ENCODE measurements at regions not wholly inside any gene's neighbourhood (a gene's known extent, or its start where the extent isn't known, plus 50 kb on each side); places are given as distances from the start of the nearest gene placed in this dataset.

DNA sequence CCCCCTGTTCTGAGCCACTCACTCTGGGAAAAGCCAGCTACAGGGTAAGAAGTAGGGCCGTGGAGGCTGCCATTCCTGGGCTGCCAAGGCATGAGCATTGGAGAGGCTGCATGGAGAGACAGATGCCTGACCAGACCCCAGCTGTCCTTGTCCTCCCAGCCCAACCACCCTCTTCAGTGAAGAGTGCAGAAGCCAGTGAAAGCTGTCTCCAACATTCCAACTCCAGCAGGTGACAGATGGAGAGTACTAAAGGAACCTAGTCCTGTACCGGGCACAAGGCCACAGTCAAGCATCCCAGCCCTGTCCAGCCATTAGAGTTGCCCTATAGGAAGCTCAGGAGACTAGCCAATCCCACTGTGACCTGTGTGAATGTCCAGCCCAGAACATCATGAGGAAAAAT, 165.1 kb downstream of the DIRAS2 start:
- Histone ChIP-seq H3K4me3 (no peak overlapping the region), H3K36me3 (no peaks in the 10 kb centered on the region), H3K9me3 (no peaks in the 10 kb centered on the region), H3K4me1 (no peaks in the 10 kb centered on the region), H3K27me3 (no peaks in the 10 kb centered on the region), H3K27ac (no peak overlapping the region)
- DNase-seq, result no peak
- intact Hi-C loops (cut with DNase I; ENCODE audit: low total_unique reads), result no loop called here
- TF ChIP-seq, protein P1, sequence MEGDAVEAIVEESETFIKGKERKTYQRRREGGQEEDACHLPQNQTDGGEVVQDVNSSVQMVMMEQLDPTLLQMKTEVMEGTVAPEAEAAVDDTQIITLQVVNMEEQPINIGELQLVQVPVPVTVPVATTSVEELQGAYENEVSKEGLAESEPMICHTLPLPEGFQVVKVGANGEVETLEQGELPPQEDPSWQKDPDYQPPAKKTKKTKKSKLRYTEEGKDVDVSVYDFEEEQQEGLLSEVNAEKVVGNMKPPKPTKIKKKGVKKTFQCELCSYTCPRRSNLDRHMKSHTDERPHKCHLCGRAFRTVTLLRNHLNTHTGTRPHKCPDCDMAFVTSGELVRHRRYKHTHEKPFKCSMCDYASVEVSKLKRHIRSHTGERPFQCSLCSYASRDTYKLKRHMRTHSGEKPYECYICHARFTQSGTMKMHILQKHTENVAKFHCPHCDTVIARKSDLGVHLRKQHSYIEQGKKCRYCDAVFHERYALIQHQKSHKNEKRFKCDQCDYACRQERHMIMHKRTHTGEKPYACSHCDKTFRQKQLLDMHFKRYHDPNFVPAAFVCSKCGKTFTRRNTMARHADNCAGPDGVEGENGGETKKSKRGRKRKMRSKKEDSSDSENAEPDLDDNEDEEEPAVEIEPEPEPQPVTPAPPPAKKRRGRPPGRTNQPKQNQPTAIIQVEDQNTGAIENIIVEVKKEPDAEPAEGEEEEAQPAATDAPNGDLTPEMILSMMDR (IDR thresholded peaks at IDR 0.05), result no peak
- TF ChIP-seq POLR2A (IDR thresholded peaks at IDR 0.05), result no peak

DNA sequence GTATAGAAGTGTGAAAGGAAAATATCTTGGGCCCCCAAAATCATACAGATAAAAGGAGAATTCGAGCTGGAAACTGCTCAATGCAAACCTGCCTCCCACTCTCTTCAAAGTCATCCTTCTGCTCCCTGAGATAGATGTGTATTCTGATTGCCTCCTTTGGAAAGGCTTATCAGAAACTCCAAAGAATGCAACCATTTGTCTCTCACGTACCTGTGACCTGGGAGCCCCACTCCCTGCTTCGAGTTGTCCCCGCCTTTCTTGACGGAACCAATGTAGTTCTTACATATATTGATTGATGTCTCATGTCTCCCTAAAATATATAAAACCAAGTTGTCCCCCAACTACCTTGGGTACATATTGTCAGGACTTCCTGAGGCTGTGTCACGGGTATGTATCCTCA, 163.8 kb downstream of the DIRAS2 start:
- intact Hi-C loops (cut with DNase I; ENCODE audit: low total_unique reads), result no loop called here
- Histone ChIP-seq H3K27me3 (no peaks in the 10 kb centered on the region), H3K9me3 (no peaks in the 10 kb centered on the region), H3K27ac (no peak overlapping the region), H3K4me1 (no peaks in the 10 kb centered on the region), H3K4me3 (no peak overlapping the region), H3K36me3 (no peaks in the 10 kb centered on the region)
- no peak for TF ChIP-seq POLR2A (IDR thresholded peaks at IDR 0.05)
- TF ChIP-seq, protein P1 (IDR thresholded peaks at IDR 0.05), result no peak
- no peak for DNase-seq

DNA sequence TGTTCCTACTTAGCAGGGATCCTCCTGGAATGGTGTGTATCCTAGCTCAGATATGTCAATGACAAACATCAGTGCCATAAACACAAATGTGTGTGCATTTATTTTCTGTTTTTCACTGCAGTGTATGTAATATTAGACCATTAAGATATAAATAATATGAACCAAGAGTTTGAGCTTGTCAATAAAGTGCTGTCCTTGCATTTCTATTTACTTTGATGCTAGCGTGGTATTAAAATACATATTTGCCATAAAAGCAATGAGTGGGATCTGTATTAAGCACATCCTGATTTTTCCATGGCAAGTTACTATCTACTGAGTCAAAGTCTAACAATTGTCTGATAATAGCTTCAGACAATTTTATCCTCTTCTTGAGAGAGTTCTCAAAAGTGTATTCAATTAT, 157.6 kb downstream of the DIRAS2 start:
- DNase-seq, result no peak
- H3K36me3 ChIP-seq, result no peaks in the 10 kb centered on the region
- H3K27me3 ChIP-seq, result no peaks in the 10 kb centered on the region
- no peaks in the 10 kb centered on the region for H3K4me1 ChIP-seq
- H3K9me3 ChIP-seq, result no peaks in the 10 kb centered on the region
- TF ChIP-seq POLR2A (IDR thresholded peaks at IDR 0.05), result no peak
- TF ChIP-seq, protein P1 (IDR thresholded peaks at IDR 0.05), result no peak
- H3K27ac ChIP-seq, result no peak overlapping the region
- no peak overlapping the region for H3K4me3 ChIP-seq
- intact Hi-C loops (cut with DNase I; ENCODE audit: low total_unique reads), result no loop called here

DNA sequence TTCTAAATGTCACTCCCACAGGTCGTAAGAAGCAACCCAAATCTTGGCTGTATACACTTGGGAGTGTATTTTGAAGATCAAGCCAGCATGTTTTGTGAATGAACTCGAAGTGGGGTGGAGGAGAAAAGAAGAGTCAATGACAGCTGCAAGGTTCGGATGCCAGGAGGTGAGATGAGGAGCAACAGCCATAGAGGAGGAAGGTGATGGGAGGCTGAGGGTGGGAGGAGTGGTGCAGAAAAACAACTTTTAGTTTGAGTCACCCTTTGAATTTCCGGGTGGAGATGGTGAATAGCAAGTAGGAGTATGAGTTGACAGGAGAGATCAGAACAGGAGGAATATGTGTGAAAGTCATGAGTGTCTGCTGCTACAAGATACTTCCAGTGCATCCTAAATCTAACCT, 153.6 kb downstream of the DIRAS2 start:
- H3K36me3 ChIP-seq, result no peaks in the 10 kb centered on the region
- no peaks in the 10 kb centered on the region for H3K4me1 ChIP-seq
- DNase-seq, result no peak
- H3K9me3 ChIP-seq, result no peaks in the 10 kb centered on the region
- intact Hi-C loops (cut with DNase I; ENCODE audit: low total_unique reads), result no loop called here
- no peak overlapping the region for H3K27ac ChIP-seq
- H3K4me3 ChIP-seq, result no peak overlapping the region
- TF ChIP-seq POLR2A (IDR thresholded peaks at IDR 0.05), result no peak
- TF ChIP-seq, protein P1 (IDR thresholded peaks at IDR 0.05), result no peak
- H3K27me3 ChIP-seq, result no peaks in the 10 kb centered on the region

DNA sequence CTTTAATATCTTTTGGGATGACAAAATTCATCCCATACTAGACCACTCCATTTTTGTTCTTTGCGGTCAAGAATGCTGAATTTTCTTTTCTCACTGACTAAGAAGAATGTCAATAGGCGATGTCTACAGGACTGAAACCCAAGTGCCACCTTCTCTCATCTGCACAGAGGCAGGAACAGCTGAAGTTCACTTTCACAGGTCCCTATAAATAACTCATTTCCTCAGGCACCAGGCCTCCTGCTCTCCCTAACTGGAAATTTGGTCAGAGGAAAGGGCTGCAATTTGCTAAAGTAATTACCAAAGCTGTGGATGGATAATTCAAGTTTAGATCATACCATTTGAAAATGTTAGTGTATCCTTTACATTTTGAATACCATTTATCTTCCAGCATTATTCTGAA, 142.9 kb downstream of the DIRAS2 start:
- no peaks in the 10 kb centered on the region for H3K9me3 ChIP-seq
- intact Hi-C loops (cut with DNase I; ENCODE audit: low total_unique reads), result no loop called here
- DNase-seq, result no peak
- TF ChIP-seq POLR2A (IDR thresholded peaks at IDR 0.05), result no peak
- TF ChIP-seq, protein P1 (IDR thresholded peaks at IDR 0.05), result no peak
- H3K27me3 ChIP-seq, result no peaks in the 10 kb centered on the region
- no peaks in the 10 kb centered on the region for H3K4me1 ChIP-seq
- no peak overlapping the region for H3K4me3 ChIP-seq
- H3K27ac ChIP-seq, result no peak overlapping the region
- H3K36me3 ChIP-seq, result no peaks in the 10 kb centered on the region
